Body of pancreas (tissue), 4 donors: ENCODE measurements at regions not wholly inside any gene's neighbourhood (a gene's known extent, or its start where the extent isn't known, plus 50 kb on each side); places are given as distances from the start of the nearest gene placed in this dataset.

Experiments
- POLR2A ChIP-seq, 3 donors: fragments of 450-650 bp; IDR thresholded peaks; one replicate each; pipeline ENCODE4 v1.6.1; 2016; ENCODE audit warnings: antibody characterized with exemption in 3 of 3, mild to moderate bottlenecking in 2 of 3
- TF ChIP-seq, protein P1 (sequence below), 7 experiments: fragments of 450-650 bp in 4 of 7; fragments of 200-600 bp in 3 of 7; sonication (generic) in 3 of 7; IDR thresholded peaks; one replicate each; pipeline ENCODE4 v1.5.1; 2016 to 2019; ENCODE audit warnings: antibody characterized with exemption in 7 of 7

DNA sequence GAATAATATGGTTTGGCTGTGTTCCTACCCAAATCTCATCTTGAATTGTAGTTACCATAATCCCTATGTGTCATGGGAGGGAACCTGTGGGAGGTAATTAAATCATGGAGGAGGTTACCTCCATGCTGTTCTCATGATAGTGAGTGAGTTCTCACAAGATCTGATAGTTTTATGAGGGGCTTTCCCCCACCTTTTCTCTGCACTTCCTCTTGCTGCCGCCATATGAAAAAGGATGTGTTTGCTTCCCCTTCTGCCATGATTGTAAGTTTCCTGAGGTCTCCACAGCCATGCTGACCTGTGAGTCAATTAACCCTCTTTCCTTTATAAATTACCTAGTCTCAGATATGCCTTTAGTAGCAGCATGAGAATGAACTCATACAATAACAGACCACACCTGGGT lies 63.7 kb upstream of the PRR16 start:
- TF ChIP-seq, protein P1, sequence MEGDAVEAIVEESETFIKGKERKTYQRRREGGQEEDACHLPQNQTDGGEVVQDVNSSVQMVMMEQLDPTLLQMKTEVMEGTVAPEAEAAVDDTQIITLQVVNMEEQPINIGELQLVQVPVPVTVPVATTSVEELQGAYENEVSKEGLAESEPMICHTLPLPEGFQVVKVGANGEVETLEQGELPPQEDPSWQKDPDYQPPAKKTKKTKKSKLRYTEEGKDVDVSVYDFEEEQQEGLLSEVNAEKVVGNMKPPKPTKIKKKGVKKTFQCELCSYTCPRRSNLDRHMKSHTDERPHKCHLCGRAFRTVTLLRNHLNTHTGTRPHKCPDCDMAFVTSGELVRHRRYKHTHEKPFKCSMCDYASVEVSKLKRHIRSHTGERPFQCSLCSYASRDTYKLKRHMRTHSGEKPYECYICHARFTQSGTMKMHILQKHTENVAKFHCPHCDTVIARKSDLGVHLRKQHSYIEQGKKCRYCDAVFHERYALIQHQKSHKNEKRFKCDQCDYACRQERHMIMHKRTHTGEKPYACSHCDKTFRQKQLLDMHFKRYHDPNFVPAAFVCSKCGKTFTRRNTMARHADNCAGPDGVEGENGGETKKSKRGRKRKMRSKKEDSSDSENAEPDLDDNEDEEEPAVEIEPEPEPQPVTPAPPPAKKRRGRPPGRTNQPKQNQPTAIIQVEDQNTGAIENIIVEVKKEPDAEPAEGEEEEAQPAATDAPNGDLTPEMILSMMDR (IDR thresholded peaks at IDR 0.05) = no peak
- TF ChIP-seq POLR2A (IDR thresholded peaks at IDR 0.05) = no peak
